HepG2 (cell line): ENCODE measurements at regions not wholly inside any gene's neighbourhood (a gene's known extent, or its start where the extent isn't known, plus 50 kb on each side); places are given as distances from the start of the nearest gene placed in this dataset.

ENCODE experiments used
- CEBPZ ChIP-seq: IDR thresholded peaks from 2 replicates; pipeline ENCODE4 v1.6.1; 2012; ENCODE audit warnings: low read length, improper control_type of control experiment
- DRAP1 ChIP-seq: IDR thresholded peaks from 2 replicates; pipeline ENCODE4 v1.6.1; 2016; ENCODE audit warnings: missing genetic modification reagents, missing compliant biosample characterization
- HOXA3 ChIP-seq: sonication (generic); formaldehyde crosslinking; IDR thresholded peaks from 2 replicates; pipeline ENCODE4 v1.5.0; 2020; ENCODE audit warnings: missing genetic modification reagents
- KAT2B ChIP-seq: fragments of 150-350 bp; IDR thresholded peaks from 2 replicates; pipeline ENCODE4 v1.6.1; 2014; ENCODE audit warnings: low read depth, low read length, borderline replicate concordance
- MTA1 ChIP-seq: sonication (generic); formaldehyde crosslinking; IDR thresholded peaks from 2 replicates; pipeline ENCODE4 v1.4.0; 2020; ENCODE audit warnings: missing genetic modification reagents, mild to moderate bottlenecking, borderline replicate concordance
- PITX1 ChIP-seq: sonication (generic); formaldehyde crosslinking; IDR thresholded peaks from 2 replicates; pipeline ENCODE4 v1.5.1; 2020; ENCODE audit warnings: mild to moderate bottlenecking, missing genetic modification reagents
- POGK ChIP-seq: sonication (generic); formaldehyde crosslinking; conservative IDR thresholded peaks from 2 replicates; pipeline ENCODE4 v1.8.0; 2022; ENCODE audit warnings: mild to moderate bottlenecking, moderate library complexity, missing genetic modification reagents
- POLR2AphosphoS2 ChIP-seq: IDR thresholded peaks from 2 replicates; pipeline ENCODE4 v1.6.1; 2011; ENCODE audit warnings: low read depth, low read length, improper control_type of control experiment
- PREB ChIP-seq: sonication (generic); formaldehyde crosslinking; IDR thresholded peaks from 2 replicates; pipeline ENCODE4 v1.4.0; 2020; ENCODE audit warnings: missing genetic modification reagents
- SP2 ChIP-seq: sonication (generic); formaldehyde crosslinking; IDR thresholded peaks from 2 replicates; pipeline ENCODE4 v1.5.1; 2020; ENCODE audit warnings: mild to moderate bottlenecking, missing genetic modification reagents
- ZBTB7A ChIP-seq: sonication (generic); formaldehyde crosslinking; IDR thresholded peaks from 2 replicates; pipeline ENCODE4 v1.8.0; 2022; ENCODE audit warnings: mild to moderate bottlenecking, missing genetic modification reagents
- ZNF557 ChIP-seq: sonication (generic); formaldehyde crosslinking; IDR thresholded peaks from 2 replicates; pipeline ENCODE4 v1.4.0; 2020; ENCODE audit warnings: missing genetic modification reagents
- ZNF607 ChIP-seq: sonication (generic); formaldehyde crosslinking; IDR thresholded peaks from 2 replicates; pipeline ENCODE4 v1.5.1; 2020; ENCODE audit warnings: missing genetic modification reagents, mild to moderate bottlenecking, borderline replicate concordance
- ZNF609 ChIP-seq: sonication (generic); formaldehyde crosslinking; IDR thresholded peaks from 2 replicates; pipeline ENCODE4 v1.4.0; 2020; ENCODE audit warnings: mild to moderate bottlenecking, missing genetic modification reagents, borderline replicate concordance
- ZNF704 ChIP-seq: sonication (generic); formaldehyde crosslinking; IDR thresholded peaks from 2 replicates; pipeline ENCODE4 v1.8.1; 2023; ENCODE audit warnings: mild to moderate bottlenecking, inconsistent platforms, moderate library complexity, missing genetic modification reagents, borderline replicate concordance

- 0 out of 2 replicates have a peak, but pooled peaks have one; percentile 40 for TF ChIP-seq POGK
- no peak for TF ChIP-seq KAT2B
- no peak for TF ChIP-seq ZNF609 (CRISPR knock-in tag)
- peak; percentile 80 for TF ChIP-seq HOXA3
- TF ChIP-seq ZNF557 (CRISPR knock-in tag) = no peak
- no peak for TF ChIP-seq PREB
- peak; percentile 68 for TF ChIP-seq PITX1 (CRISPR knock-in tag)
- no peak for TF ChIP-seq SP2 (CRISPR knock-in tag)
- TF ChIP-seq ZNF704 (CRISPR knock-in tag) = 0 out of 2 replicates have a peak, but pooled peaks have one; percentile 55
- no peak for TF ChIP-seq DRAP1 (CRISPR knock-in tag)
- no peak for TF ChIP-seq POLR2AphosphoS2
- peak; percentile 84 for TF ChIP-seq ZBTB7A (CRISPR knock-in tag)
- TF ChIP-seq CEBPZ = no peak
- peak; percentile 75; the same call in 1 of the 2 replicates for TF ChIP-seq MTA1 (CRISPR knock-in tag)
- TF ChIP-seq ZNF607 = no peak
Observed at GRCh38 chr2:8599421-8600242, 82.2 kb upstream of the ID2 start (continued).
